GM18511 (cell line): ENCODE measurements at regions not wholly inside any gene's neighbourhood (a gene's known extent, or its start where the extent isn't known, plus 50 kb on each side); places are given as distances from the start of the nearest gene placed in this dataset.

Source experiments
- ATAC-seq: cut with Tn5 transposase; IDR thresholded peaks from one replicate; pipeline ENCODE4 v1.9.1; 2021; ENCODE audit warnings: mild to moderate bottlenecking, moderate library complexity; ENCODE audit not compliant: unreplicated experiment

GRCh38 chr1:61627365-61627764 lies 97.6 kb downstream of the TM2D1 start:
- ATAC-seq: no peak

GRCh38 chr1:61626816-61627215 lies 98.1 kb downstream of the TM2D1 start:
- no peak for ATAC-seq

- ATAC-seq: no peak
Observed at GRCh38 chr1:61623852-61624251, 101.1 kb downstream of the TM2D1 start.

GRCh38 chr1:61620536-61620935 lies 104.4 kb downstream of the TM2D1 start:
- no peak for ATAC-seq

GRCh38 chr1:61618755-61619154 lies 106.2 kb downstream of the TM2D1 start:
- no peak for ATAC-seq

- no peak for ATAC-seq
Observed at GRCh38 chr1:61618193-61618592, 106.7 kb downstream of the TM2D1 start.

- no peak for ATAC-seq
Observed at GRCh38 chr1:61616830-61617229, 108.1 kb downstream of the TM2D1 start.

GRCh38 chr1:61612602-61613001 lies 112.3 kb downstream of the TM2D1 start:
- ATAC-seq: no peak

GRCh38 chr1:61609040-61609439 lies 115.9 kb downstream of the TM2D1 start:
- no peak for ATAC-seq

GRCh38 chr1:61607448-61607847 lies 117.5 kb downstream of the TM2D1 start:
- ATAC-seq: no peak

- no peak for ATAC-seq
Observed at GRCh38 chr1:61606448-61607312, 118.3 kb downstream of the TM2D1 start.

GRCh38 chr1:61605607-61606321 lies 119.2 kb downstream of the TM2D1 start:
- no peak for ATAC-seq

- no peak for ATAC-seq
Observed at GRCh38 chr1:61604684-61605083, 120.3 kb downstream of the TM2D1 start.

- no peak for ATAC-seq
Observed at GRCh38 chr1:61604261-61604660, 120.7 kb downstream of the TM2D1 start.

GRCh38 chr1:61602663-61603062 lies 122.3 kb downstream of the TM2D1 start:
- no peak for ATAC-seq

- no peak for ATAC-seq
Observed at GRCh38 chr1:61597601-61598000, 127.3 kb downstream of the TM2D1 start.

GRCh38 chr1:61593331-61593730 lies 131.6 kb downstream of the TM2D1 start:
- no peak for ATAC-seq

GRCh38 chr1:61591351-61591750 lies 133.6 kb downstream of the TM2D1 start:
- no peak for ATAC-seq

GRCh38 chr1:61588736-61589672 lies 135.9 kb downstream of the TM2D1 start:
- peak; percentile 96 for ATAC-seq

GRCh38 chr1:61585714-61586113 lies 139.2 kb downstream of the TM2D1 start:
- no peak for ATAC-seq

GRCh38 chr1:61583703-61584102 lies 141.2 kb downstream of the TM2D1 start:
- ATAC-seq: no peak
